IMR-90 (cell line): ENCODE measurements at regions not wholly inside any gene's neighbourhood (a gene's known extent, or its start where the extent isn't known, plus 50 kb on each side); places are given as distances from the start of the nearest gene placed in this dataset.

Experiments used
- ATAC-seq: fragments of 200-7000 bp; cut with Tn5 transposase; 2 replicates; pipeline ENCODE4 v1.9.1; 2020; ENCODE audit warnings: low read depth, mild to moderate bottlenecking, moderate library complexity
- BruUV-seq: library from RNA; stranded (reverse); fragments of 400-500 nt; replicated peaks from 2 replicates; lab custom pipeline; 2021; lab: Mats Ljungman, UMichigan
- CTCF ChIA-PET: fragments of 300-600 bp; formaldehyde crosslinking; extraction: SDS; loops from one replicate; lab custom pipeline; 2021; ENCODE audit warnings: antibody characterized with exemption; lab: Yijun Ruan, JAX
- POLR2A ChIA-PET: fragments of 300-600 bp; sonication (Branson Sonifier 250); formaldehyde crosslinking; loops from one replicate; lab custom pipeline; 2022; ENCODE audit warnings: antibody characterized with exemption; ENCODE audit not compliant: unreplicated experiment; lab: Charles Lee
- DNase-seq: peaks from one replicate; pipeline ENCODE4 v3.0.0; 2013
- H2AFZ ChIP-seq: replicated peaks from 2 replicates; pipeline ENCODE3; 2013; ENCODE audit warnings: low read length, mild to moderate bottlenecking; ENCODE audit not compliant: poor library complexity
- H2AK5ac ChIP-seq: 2 replicates; pipeline ENCODE4 v1.6.1; 2013; ENCODE audit warnings: low read depth, low read length, inconsistent platforms
- H2AK9ac ChIP-seq: replicated peaks from 2 replicates; pipeline ENCODE3; 2013; ENCODE audit warnings: mild to moderate bottlenecking, low read depth, low read length, moderate library complexity; ENCODE audit not compliant: poor library complexity
- H2BK120ac ChIP-seq: 2 replicates; pipeline ENCODE4 v1.6.1; 2013; ENCODE audit warnings: low read depth, low read length, inconsistent platforms
- H2BK15ac ChIP-seq: 3 replicates; pipeline ENCODE4 v1.6.1; 2013; ENCODE audit warnings: low read depth, low read length, inconsistent platforms
- H2BK20ac ChIP-seq: 2 replicates; pipeline ENCODE4 v1.6.1; 2013; ENCODE audit warnings: low read depth, mild to moderate bottlenecking, inconsistent platforms, low read length, moderate library complexity
- H2BK5ac ChIP-seq: 2 replicates; pipeline ENCODE4 v1.6.1; 2013; ENCODE audit warnings: mild to moderate bottlenecking, low read depth, low read length, inconsistent platforms; ENCODE audit not compliant: poor library complexity, severe bottlenecking
- H3K14ac ChIP-seq: replicated peaks from 2 replicates; pipeline ENCODE4 v1.6.1; 2013; ENCODE audit warnings: low read depth, low read length, inconsistent platforms
- H3K18ac ChIP-seq: 2 replicates; pipeline ENCODE4 v1.6.1; 2013; ENCODE audit warnings: low read depth, low read length, control low read depth
- H3K23ac ChIP-seq: 2 replicates; pipeline ENCODE4 v1.6.1; 2013; ENCODE audit warnings: low read depth, low read length, inconsistent platforms
- H3K27ac ChIP-seq: 2 replicates; pipeline ENCODE4 v1.5.1; 2013; ENCODE audit warnings: mild to moderate bottlenecking, control low read depth, low read length; ENCODE audit not compliant: insufficient read depth
- H3K27me3 ChIP-seq: 2 replicates; pipeline ENCODE4 v1.6.1; 2013; ENCODE audit warnings: low read length; ENCODE audit not compliant: control insufficient read depth, insufficient read depth
- H3K36me3 ChIP-seq: 2 replicates; pipeline ENCODE4 v1.6.1; 2013; ENCODE audit warnings: low read length, mixed read lengths; ENCODE audit not compliant: control insufficient read depth, insufficient read depth
- H3K4ac ChIP-seq: 2 replicates; pipeline ENCODE4 v1.6.1; 2013; ENCODE audit warnings: low read depth, low read length, inconsistent platforms
- H3K4me1 ChIP-seq: 2 replicates; pipeline ENCODE4 v1.6.1; 2013; ENCODE audit warnings: low read length, mixed read lengths; ENCODE audit not compliant: control insufficient read depth, insufficient read depth
- H3K4me2 ChIP-seq: 2 replicates; pipeline ENCODE4 v1.6.1; 2013; ENCODE audit warnings: low read depth, mild to moderate bottlenecking, control low read depth, low read length, moderate library complexity
- H3K4me3 ChIP-seq: 2 replicates; pipeline ENCODE4 v1.5.1; 2013; ENCODE audit warnings: low read depth, mild to moderate bottlenecking, control low read depth, low read length, moderate library complexity; ENCODE audit not compliant: insufficient read depth
- H3K56ac ChIP-seq: 2 replicates; pipeline ENCODE4 v1.6.1; 2013; ENCODE audit warnings: low read length, inconsistent platforms; ENCODE audit not compliant: insufficient read depth; ENCODE audit errors: extremely low read depth
- H3K79me1 ChIP-seq, 2 experiments: 2 replicates each; pipeline ENCODE4 v1.6.1; 2013; ENCODE audit warnings: low read length in 2 of 2, inconsistent platforms in 1 of 2, low read depth in 1 of 2
- H3K9ac ChIP-seq: 2 replicates; pipeline ENCODE4 v1.6.1; 2013; ENCODE audit warnings: low read depth, low read length, control low read depth
- H3K9me1 ChIP-seq: 2 replicates; pipeline ENCODE4 v1.6.1; 2013; ENCODE audit warnings: low read length, inconsistent platforms; ENCODE audit not compliant: insufficient read depth
- H3K9me3 ChIP-seq: 2 replicates; pipeline ENCODE4 v1.6.1; 2013; ENCODE audit warnings: low read length; ENCODE audit not compliant: control insufficient read depth, insufficient read depth
- H4K20me1 ChIP-seq: 2 replicates; pipeline ENCODE4 v1.6.1; 2013; ENCODE audit warnings: low read length, inconsistent platforms; ENCODE audit not compliant: insufficient read depth
- H4K5ac ChIP-seq: 2 replicates; pipeline ENCODE4 v1.6.1; 2013; ENCODE audit warnings: mild to moderate bottlenecking, low read depth, low read length, control low read depth
- H4K8ac ChIP-seq, 2 experiments: 2 replicates each; pipeline ENCODE4 v1.6.1; 2013; ENCODE audit warnings: low read depth in 2 of 2, low read length in 2 of 2, control low read depth in 1 of 2, inconsistent platforms in 1 of 2
- H4K91ac ChIP-seq: 2 replicates; pipeline ENCODE4 v1.6.1; 2013; ENCODE audit warnings: low read depth, low read length, inconsistent platforms; ENCODE audit not compliant: insufficient read depth
- BHLHE40 ChIP-seq: fragments of 150-350 bp; IDR thresholded peaks from 2 replicates; pipeline ENCODE4 v1.6.1; 2016; ENCODE audit warnings: mild to moderate bottlenecking, low read depth, low read length
- CEBPB ChIP-seq: IDR thresholded peaks from 2 replicates; pipeline ENCODE4 v1.6.1; 2012; ENCODE audit warnings: low read depth, low read length, improper control_type of control experiment
- CHD1 ChIP-seq: IDR thresholded peaks from 2 replicates; pipeline ENCODE4 v1.6.1; 2012; ENCODE audit warnings: low read depth, low read length, improper control_type of control experiment
- FOS ChIP-seq: fragments of 150-350 bp; IDR thresholded peaks from 2 replicates; pipeline ENCODE4 v1.6.1; 2016; ENCODE audit warnings: low read depth, low read length
- MAFK ChIP-seq: IDR thresholded peaks from 2 replicates; pipeline ENCODE4 v1.6.1; 2012; ENCODE audit warnings: low read depth, low read length, improper control_type of control experiment
- MXI1 ChIP-seq: IDR thresholded peaks from 2 replicates; pipeline ENCODE4 v1.6.1; 2012; ENCODE audit warnings: low read depth, mild to moderate bottlenecking, low read length, moderate library complexity, borderline replicate concordance
- NFE2L2 ChIP-seq: fragments of 150-350 bp; IDR thresholded peaks from 2 replicates; pipeline ENCODE4 v1.6.1; 2016; ENCODE audit warnings: low read depth, mild to moderate bottlenecking, low read length
- POLR2A ChIP-seq: IDR thresholded peaks from 2 replicates; pipeline ENCODE4 v1.6.1; 2012; ENCODE audit warnings: mild to moderate bottlenecking, low read depth, low read length
- RAD21 ChIP-seq: IDR thresholded peaks from 2 replicates; pipeline ENCODE4 v1.6.1; 2012; ENCODE audit warnings: low read length, improper control_type of control experiment
- RCOR1 ChIP-seq: IDR thresholded peaks from 2 replicates; pipeline ENCODE4 v1.6.1; 2012; ENCODE audit warnings: mild to moderate bottlenecking, low read length, improper control_type of control experiment; ENCODE audit not compliant: insufficient replicate concordance
- RFX5 ChIP-seq: IDR thresholded peaks from 2 replicates; pipeline ENCODE4 v1.8.0; 2012; ENCODE audit warnings: low read depth, mild to moderate bottlenecking, low read length, moderate library complexity
- SMC3 ChIP-seq: fragments of 150-350 bp; IDR thresholded peaks from 2 replicates; pipeline ENCODE4 v1.6.1; 2016; ENCODE audit warnings: low read depth, mild to moderate bottlenecking, antibody characterized with exemption, low read length, moderate library complexity
- dilution Hi-C: fragments of 300-500 bp; cut with HindIII; formaldehyde crosslinking; loops from one replicate; pipeline ENCODE4 v1.14.3; 2018; ENCODE audit warnings: low sequenced_read_pairs; ENCODE audit not compliant: unreplicated experiment
- in situ Hi-C: fragments of 300-500 bp; cut with MboI; formaldehyde crosslinking; loops from 3 replicates; pipeline ENCODE4 v1.14.3; 2019; ENCODE audit warnings: low sequenced_read_pairs, inconsistent platforms, mixed read lengths
- intact Hi-C: fragments of 100-400 bp; cut with micrococcal nuclease; formaldehyde crosslinking; loops from 2 replicates; pipeline ENCODE4 v1.10.0; 2022
- TF ChIP-seq, protein P1 (sequence below): fragments of 150-350 bp; IDR thresholded peaks from 2 replicates; pipeline ENCODE4 v1.6.1; 2016; ENCODE audit warnings: low read depth, mild to moderate bottlenecking, low read length, moderate library complexity, borderline replicate concordance
- TF ChIP-seq, protein P2 (sequence below): fragments of 150-350 bp; IDR thresholded peaks from 2 replicates; pipeline ENCODE4 v1.6.1; 2017; ENCODE audit warnings: mild to moderate bottlenecking, antibody characterized with exemption, low read length, low read depth
- TF ChIP-seq, protein P3 (sequence below): conservative IDR thresholded peaks from 2 replicates; pipeline ENCODE4 v1.5.1; 2012; ENCODE audit warnings: mild to moderate bottlenecking, low read depth, low read length, improper control_type of control experiment

DNA sequence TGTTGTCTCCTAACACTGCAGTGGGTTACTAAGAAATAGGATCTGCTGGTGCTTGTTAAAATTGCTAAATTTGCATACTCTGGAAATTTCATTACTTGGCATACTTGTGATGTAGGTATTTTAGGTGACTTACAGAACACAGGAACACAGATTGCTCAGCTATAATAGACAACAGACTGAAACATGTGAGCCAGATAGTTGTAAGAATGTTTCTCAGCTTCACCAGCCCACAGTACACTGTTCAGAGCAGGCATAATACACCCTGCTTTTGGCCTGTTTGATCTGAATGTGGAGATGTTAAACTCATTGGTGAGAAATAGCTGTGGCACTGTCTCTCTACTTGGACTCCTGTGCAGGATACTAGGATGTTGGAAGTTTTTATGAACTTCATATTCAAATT lies 275.7 kb downstream of the CSNK1G3 start:
- no peak overlapping the region for H3K4me3 ChIP-seq
- H3K18ac ChIP-seq, result no peak overlapping the region
- POLR2A ChIA-PET, result no interaction called here
- H3K4ac ChIP-seq, result no peak overlapping the region
- DNase-seq (no peak), ATAC-seq (no peak)
- H3K9me1 ChIP-seq, result no peaks in the 10 kb centered on the region
- H2BK20ac ChIP-seq, result no peak overlapping the region
- no peak overlapping the region for H4K5ac ChIP-seq
- no peak overlapping the region for H2AK9ac ChIP-seq
- dilution Hi-C loops (no loop called here), intact Hi-C loops (no loop called here), in situ Hi-C loops (no loop called here)
- H4K8ac ChIP-seq, result no peak overlapping the region
- H3K36me3 ChIP-seq, result no peaks in the 10 kb centered on the region
- BruUV-seq, result no TSS peak
- no peaks in the 10 kb centered on the region for H3K79me1 ChIP-seq
- no peak overlapping the region for H2AK5ac ChIP-seq
- no peak overlapping the region for H4K91ac ChIP-seq
- no peaks in the 10 kb centered on the region for H4K20me1 ChIP-seq
- no peaks in the 10 kb centered on the region; the same call in 1 of the 2 replicates for H3K27me3 ChIP-seq
- H3K9ac ChIP-seq, result no peak overlapping the region
- no peak overlapping the region for H3K14ac ChIP-seq
- CTCF ChIA-PET, result no interaction called here
- H3K27ac ChIP-seq, result no peak overlapping the region
- no peak overlapping the region for H2BK5ac ChIP-seq
- H2BK15ac ChIP-seq, result no peak overlapping the region
- H3K4me1 ChIP-seq, result 0 out of 2 replicates have a peak, but pooled peaks cover 2% of the 10 kb centered on the region
- peaks cover 12% of the 10 kb centered on the region for H3K9me3 ChIP-seq
- no peak overlapping the region for H2AFZ ChIP-seq
- no peak overlapping the region for H3K23ac ChIP-seq
- no peak overlapping the region for H3K4me2 ChIP-seq
- H2BK120ac ChIP-seq, result no peak overlapping the region
- no peak overlapping the region for H3K56ac ChIP-seq
- TF ChIP-seq MXI1 (no peak), CEBPB (no peak), MAFK (no peak), FOS (no peak), CHD1 (no peak), RAD21 (no peak), POLR2A (no peak), BHLHE40 (no peak), RFX5 (no peak), SMC3 (no peak), NFE2L2 (no peak), RCOR1 (no peak)
- TF ChIP-seq, protein P1, sequence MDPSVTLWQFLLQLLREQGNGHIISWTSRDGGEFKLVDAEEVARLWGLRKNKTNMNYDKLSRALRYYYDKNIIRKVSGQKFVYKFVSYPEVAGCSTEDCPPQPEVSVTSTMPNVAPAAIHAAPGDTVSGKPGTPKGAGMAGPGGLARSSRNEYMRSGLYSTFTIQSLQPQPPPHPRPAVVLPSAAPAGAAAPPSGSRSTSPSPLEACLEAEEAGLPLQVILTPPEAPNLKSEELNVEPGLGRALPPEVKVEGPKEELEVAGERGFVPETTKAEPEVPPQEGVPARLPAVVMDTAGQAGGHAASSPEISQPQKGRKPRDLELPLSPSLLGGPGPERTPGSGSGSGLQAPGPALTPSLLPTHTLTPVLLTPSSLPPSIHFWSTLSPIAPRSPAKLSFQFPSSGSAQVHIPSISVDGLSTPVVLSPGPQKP, result no peak
- TF ChIP-seq, protein P2, sequence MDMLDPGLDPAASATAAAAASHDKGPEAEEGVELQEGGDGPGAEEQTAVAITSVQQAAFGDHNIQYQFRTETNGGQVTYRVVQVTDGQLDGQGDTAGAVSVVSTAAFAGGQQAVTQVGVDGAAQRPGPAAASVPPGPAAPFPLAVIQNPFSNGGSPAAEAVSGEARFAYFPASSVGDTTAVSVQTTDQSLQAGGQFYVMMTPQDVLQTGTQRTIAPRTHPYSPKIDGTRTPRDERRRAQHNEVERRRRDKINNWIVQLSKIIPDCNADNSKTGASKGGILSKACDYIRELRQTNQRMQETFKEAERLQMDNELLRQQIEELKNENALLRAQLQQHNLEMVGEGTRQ, result no peak
- TF ChIP-seq, protein P3, sequence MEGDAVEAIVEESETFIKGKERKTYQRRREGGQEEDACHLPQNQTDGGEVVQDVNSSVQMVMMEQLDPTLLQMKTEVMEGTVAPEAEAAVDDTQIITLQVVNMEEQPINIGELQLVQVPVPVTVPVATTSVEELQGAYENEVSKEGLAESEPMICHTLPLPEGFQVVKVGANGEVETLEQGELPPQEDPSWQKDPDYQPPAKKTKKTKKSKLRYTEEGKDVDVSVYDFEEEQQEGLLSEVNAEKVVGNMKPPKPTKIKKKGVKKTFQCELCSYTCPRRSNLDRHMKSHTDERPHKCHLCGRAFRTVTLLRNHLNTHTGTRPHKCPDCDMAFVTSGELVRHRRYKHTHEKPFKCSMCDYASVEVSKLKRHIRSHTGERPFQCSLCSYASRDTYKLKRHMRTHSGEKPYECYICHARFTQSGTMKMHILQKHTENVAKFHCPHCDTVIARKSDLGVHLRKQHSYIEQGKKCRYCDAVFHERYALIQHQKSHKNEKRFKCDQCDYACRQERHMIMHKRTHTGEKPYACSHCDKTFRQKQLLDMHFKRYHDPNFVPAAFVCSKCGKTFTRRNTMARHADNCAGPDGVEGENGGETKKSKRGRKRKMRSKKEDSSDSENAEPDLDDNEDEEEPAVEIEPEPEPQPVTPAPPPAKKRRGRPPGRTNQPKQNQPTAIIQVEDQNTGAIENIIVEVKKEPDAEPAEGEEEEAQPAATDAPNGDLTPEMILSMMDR, result no peak
